GM12878 (cell line): ENCODE measurements at regions not wholly inside any gene's neighbourhood (a gene's known extent, or its start where the extent isn't known, plus 50 kb on each side); places are given as distances from the start of the nearest gene placed in this dataset.

Source experiments
- ATAC-seq: fragments of 200-7000 bp; cut with Tn5 transposase; 3 replicates; pipeline ENCODE4 v1.9.1; 2020; ENCODE audit warnings: mild to moderate bottlenecking, moderate library complexity
- BruUV-seq: library from RNA; stranded (reverse); fragments of 400-500 nt; replicated peaks from 2 replicates; lab custom pipeline; 2021; lab: Mats Ljungman, UMichigan
- CTCF ChIA-PET: fragments of 300-600 bp; sonication (Branson Sonifier 250); formaldehyde crosslinking; extraction: SDS; loops from one replicate; lab custom pipeline; 2021; ENCODE audit warnings: inconsistent platforms; lab: Yijun Ruan, JAX
- POLR2A ChIA-PET: fragments of 350-600 bp; formaldehyde crosslinking; extraction: SDS; loops from one replicate; lab custom pipeline; 2021; ENCODE audit warnings: inconsistent platforms; lab: Charles Lee
- RAD21 ChIA-PET: fragments of 300-600 bp; sonication (Branson Sonifier 250); formaldehyde crosslinking; loops from one replicate; lab custom pipeline; 2023; ENCODE audit warnings: antibody characterized with exemption; ENCODE audit not compliant: unreplicated experiment; lab: Charles Lee
- SMC1A ChIA-PET: fragments of 300-600 bp; sonication (Branson Sonifier 250); formaldehyde crosslinking; loops from one replicate; lab custom pipeline; 2023; ENCODE audit not compliant: unreplicated experiment, uncharacterized antibody; lab: Charles Lee
- DNase-seq: peaks from one replicate; pipeline ENCODE4 v3.0.0-alpha.2; 2011; ENCODE audit warnings: low read depth, low spot score
- FAIRE-seq: peaks from 3 replicates; lab custom pipeline; 2011; peaks lifted over from hg19 to GRCh38; lab: Jason Lieb, UNC
- H2AFZ ChIP-seq: 2 replicates; pipeline ENCODE4 v1.6.0; 2011; ENCODE audit warnings: low read depth, low read length, control low read depth; ENCODE audit not compliant: control insufficient read depth
- H3K27ac ChIP-seq: 2 replicates; pipeline ENCODE4 v1.5.1; 2011; ENCODE audit warnings: control low read depth; ENCODE audit not compliant: control insufficient read depth, insufficient read depth
- H3K27me3 ChIP-seq, 2 experiments: replicated peaks in 1 of 2; 2 replicates each; pipeline versions ENCODE4 v1.6.0 to v1.6.1; 2011; ENCODE audit warnings: low read length in 1 of 2; ENCODE audit not compliant: control insufficient read depth in 2 of 2, insufficient read depth in 2 of 2
- H3K36me3 ChIP-seq, 2 experiments: 2 replicates each; pipeline ENCODE4 v1.5.1; 2011; ENCODE audit warnings: low read length in 1 of 2; ENCODE audit not compliant: control insufficient read depth in 2 of 2, insufficient read depth in 2 of 2
- H3K4me1 ChIP-seq: 2 replicates; pipeline ENCODE4 v1.6.1; 2011; ENCODE audit warnings: mild to moderate bottlenecking, low read length, moderate library complexity, mixed read lengths; ENCODE audit not compliant: control insufficient read depth, insufficient read depth
- H3K4me2 ChIP-seq: 2 replicates; pipeline ENCODE4 v1.6.0; 2011; ENCODE audit warnings: control low read depth; ENCODE audit not compliant: control insufficient read depth, insufficient read depth
- H3K4me3 ChIP-seq: fragments of 200-600 bp; sonication (generic); 2 replicates; pipeline ENCODE4 v1.5.1; 2016
- H3K79me2 ChIP-seq: 2 replicates; pipeline ENCODE4 v1.6.0; 2011; ENCODE audit warnings: low read length; ENCODE audit not compliant: control insufficient read depth, insufficient read depth
- H3K9ac ChIP-seq: 2 replicates; pipeline ENCODE4 v1.8.0; 2011; ENCODE audit warnings: low read length, control low read depth, mixed read lengths; ENCODE audit not compliant: control insufficient read depth, insufficient read depth
- H3K9me3 ChIP-seq: replicated peaks from 3 replicates; pipeline ENCODE4 v1.5.1; 2011; ENCODE audit warnings: mild to moderate bottlenecking, low read length; ENCODE audit not compliant: control insufficient read depth, insufficient read depth
- H4K20me1 ChIP-seq: 2 replicates; pipeline ENCODE4 v1.6.0; 2011; ENCODE audit not compliant: control insufficient read depth, insufficient read depth
- ASH2L ChIP-seq: fragments of 300-600, 200-600 bp; sonication (generic); IDR thresholded peaks from 2 replicates; pipeline ENCODE4 v1.6.1; 2017; ENCODE audit warnings: low read depth, mild to moderate bottlenecking, borderline replicate concordance
- BHLHE40 ChIP-seq, 2 experiments: fragments of 450-650 bp in 1 of 2; IDR thresholded peaks; 2 replicates each; pipeline ENCODE4 v1.6.1; 2011 to 2017; ENCODE audit warnings: low read depth in 2 of 2, borderline replicate concordance in 1 of 2, improper control_type of control experiment in 1 of 2, low read length in 1 of 2, mild to moderate bottlenecking in 1 of 2
- E2F4 ChIP-seq: IDR thresholded peaks from 2 replicates; pipeline ENCODE4 v1.6.1; 2012; ENCODE audit warnings: low read depth, low read length, improper control_type of control experiment
- KAT2A ChIP-seq: conservative IDR thresholded peaks from 2 replicates; pipeline ENCODE4 v1.6.1; 2011; ENCODE audit warnings: low read depth, low read length; ENCODE audit not compliant: control insufficient read depth
- NFIC ChIP-seq: IDR thresholded peaks from 2 replicates; pipeline ENCODE4 v1.6.1; 2012; ENCODE audit warnings: low read depth, mild to moderate bottlenecking, inconsistent platforms, low read length, moderate library complexity
- STAT1 ChIP-seq: fragments of 450-650 bp; conservative IDR thresholded peaks from 2 replicates; pipeline ENCODE4 v1.6.1; 2014; ENCODE audit warnings: antibody characterized with exemption, mild to moderate bottlenecking
- WGBS: methylation state at CpG from one replicate; pipeline ENCODE4 v1.1.6; 2016; ENCODE audit warnings: low lambda C conversion rate; ENCODE audit not compliant: insufficient replicate concordance, insufficient coverage; ENCODE audit errors: missing lambda C conversion rate; 5-methylcytosine and 5-hydroxymethylcytosine counted together
- in situ Hi-C: fragments of 300-500 bp; cut with MboI; formaldehyde crosslinking; loops from 9 replicates; pipeline ENCODE4 v1.14.3; 2018; ENCODE audit warnings: mixed read lengths
- intact Hi-C: fragments of 100-400 bp; cut with micrococcal nuclease; formaldehyde crosslinking; loops from one replicate; pipeline ENCODE4 v1.14.2; 2022; ENCODE audit not compliant: unreplicated experiment
- TF ChIP-seq, protein P1 (sequence below): IDR thresholded peaks from 2 replicates; pipeline ENCODE4 v1.6.1; 2011; ENCODE audit warnings: borderline replicate concordance, low read depth, mild to moderate bottlenecking, moderate library complexity, mixed read lengths, low read length; ENCODE audit not compliant: insufficient read depth; ENCODE audit errors: extremely low read length

- in situ Hi-C loops = no loop called here
- intact Hi-C loops = no loop called here
- ChIA-PET POLR2A (interaction anchor here (1.4 kb wide), 1 partner anchor 67 kb away, joined by 3 read pairs; no protein-coding TSS in a partner anchor), CTCF (interaction anchor here (0.6 kb wide), 1 partner anchor 58 kb away, joined by 3 read pairs; no protein-coding TSS in a partner anchor), RAD21 (interaction anchor here (0.6 kb wide), 1 partner anchor 175 kb away, joined by 3 read pairs; no protein-coding TSS in a partner anchor), SMC1A (interaction anchor here (1.1 to 1.3 kb wide), 2 partner anchors 9 to 27 kb away, joined by 3 to 4 read pairs; no protein-coding TSS in a partner anchor)
- BruUV-seq = no TSS peak
- H3K4me1 ChIP-seq = no peaks in the 10 kb centered on the region
- no peaks in the 10 kb centered on the region for H3K27me3 ChIP-seq
- no peak for FAIRE-seq
- H2AFZ ChIP-seq = no peak overlapping the region
- no peak overlapping the region for H3K4me2 ChIP-seq
- no peak for ATAC-seq
- H3K4me3 ChIP-seq = no peak overlapping the region
- WGBS = 82% methylated on average over 10 of the region's 10 CpGs
- H3K27ac ChIP-seq = no peak overlapping the region
- H3K9me3 ChIP-seq = no peaks in the 10 kb centered on the region
- H4K20me1 ChIP-seq = no peaks in the 10 kb centered on the region
- no peaks in the 10 kb centered on the region for H3K79me2 ChIP-seq
- TF ChIP-seq ASH2L (no peak), NFIC (no peak), STAT1 (no peak), E2F4 (no peak), BHLHE40 (IDR thresholded peaks at IDR 0.05; ENCODE audit: borderline replicate concordance in 1 of 2, low read depth in 2 of 2, low read length in 1 of 2) (no peak), KAT2A (no peak)
- TF ChIP-seq, protein P1, sequence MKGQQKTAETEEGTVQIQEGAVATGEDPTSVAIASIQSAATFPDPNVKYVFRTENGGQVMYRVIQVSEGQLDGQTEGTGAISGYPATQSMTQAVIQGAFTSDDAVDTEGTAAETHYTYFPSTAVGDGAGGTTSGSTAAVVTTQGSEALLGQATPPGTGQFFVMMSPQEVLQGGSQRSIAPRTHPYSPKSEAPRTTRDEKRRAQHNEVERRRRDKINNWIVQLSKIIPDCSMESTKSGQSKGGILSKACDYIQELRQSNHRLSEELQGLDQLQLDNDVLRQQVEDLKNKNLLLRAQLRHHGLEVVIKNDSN = no peak
- no peak for DNase-seq
- H3K36me3 ChIP-seq = no peaks in the 10 kb centered on the region
- H3K9ac ChIP-seq = no peak overlapping the region
Observed at GRCh38 chr5:173718469-173718868, 102.0 kb upstream of the BOD1 start.
